GM12874 (cell line): ENCODE measurements at regions not wholly inside any gene's neighbourhood (a gene's known extent, or its start where the extent isn't known, plus 50 kb on each side); places are given as distances from the start of the nearest gene placed in this dataset.

Experiments
- CTCF ChIP-seq: IDR thresholded peaks from 2 replicates; pipeline ENCODE4 v1.5.1; 2011; ENCODE audit warnings: low read depth, mild to moderate bottlenecking, control low read depth, low read length, moderate library complexity; ENCODE audit not compliant: insufficient read depth

DNA sequence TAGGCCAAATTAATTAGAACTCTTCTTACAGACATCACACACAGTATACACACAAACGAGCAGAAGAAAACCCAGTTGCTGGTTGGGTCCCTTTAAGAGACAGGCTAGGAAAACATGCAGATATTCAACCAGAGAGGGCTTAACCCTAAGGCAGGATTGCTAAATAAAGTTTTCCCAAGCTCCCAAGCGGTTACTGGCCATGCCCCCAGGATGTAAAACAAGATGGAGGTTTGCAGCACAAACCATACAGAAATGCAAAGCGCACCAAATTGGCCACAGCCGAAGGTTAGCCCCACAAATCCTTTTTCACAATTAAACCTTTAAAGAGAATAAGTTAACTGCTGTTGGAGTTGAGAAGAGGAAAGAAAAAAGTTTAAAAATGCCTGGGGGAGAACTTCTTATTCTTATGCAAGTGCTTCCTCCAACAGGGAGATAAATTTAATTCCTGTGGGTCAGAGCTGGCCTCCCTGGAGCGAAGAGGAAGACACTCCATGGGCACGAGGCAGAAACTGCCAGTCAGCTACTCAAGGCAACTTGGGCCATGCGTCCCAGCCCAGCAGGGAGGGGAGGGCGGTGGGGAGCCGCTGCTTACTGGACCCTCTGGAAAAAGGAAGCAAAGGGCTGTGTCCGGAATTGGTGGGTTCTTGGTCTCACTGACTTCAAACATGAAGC is 167.6 kb upstream of the ARSJ start:
- no peak for TF ChIP-seq CTCF

- no peak for TF ChIP-seq CTCF
These were observed 176.9 kb upstream of the ARSJ start for GRCh38 chr4:114156371-114156770.

DNA sequence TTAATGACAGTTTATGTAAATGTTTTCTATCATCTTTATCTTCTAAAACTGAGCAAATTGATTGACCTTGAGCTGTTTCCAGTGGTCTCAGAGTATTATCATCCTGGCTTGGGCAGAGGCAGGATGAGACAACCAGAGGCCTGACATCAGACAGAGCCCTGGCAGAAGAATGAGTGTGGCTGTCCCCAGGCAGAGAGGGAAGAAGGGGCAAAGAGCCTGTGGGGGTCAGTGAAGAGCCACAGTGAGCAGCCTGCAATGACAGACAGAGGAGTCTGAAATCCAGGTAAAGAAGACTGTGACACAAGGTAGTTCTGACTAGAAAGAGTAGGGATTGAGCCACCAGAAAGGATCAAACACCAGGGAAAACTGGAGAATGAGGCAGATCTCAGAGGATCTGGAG is 182.4 kb upstream of the ARSJ start:
- no peak for TF ChIP-seq CTCF

DNA sequence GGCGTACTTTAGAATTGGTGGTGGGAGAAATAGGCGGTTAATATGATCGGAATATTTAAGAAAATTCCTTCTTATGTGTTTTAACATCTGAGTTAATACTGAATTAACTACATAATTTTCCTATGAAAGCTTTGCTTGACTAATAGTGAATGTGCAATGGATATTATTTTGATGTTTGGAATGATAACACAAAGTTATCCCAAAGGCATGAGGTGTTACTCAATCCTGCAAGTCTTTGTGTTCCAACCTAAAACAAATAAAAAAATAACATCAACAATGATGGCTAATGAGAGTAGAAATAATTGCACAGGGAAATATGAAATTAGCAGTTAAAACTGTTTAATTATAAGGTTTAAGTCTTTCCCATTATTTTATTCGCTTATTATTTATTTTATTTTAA is 183.6 kb upstream of the ARSJ start:
- TF ChIP-seq CTCF = no peak

DNA sequence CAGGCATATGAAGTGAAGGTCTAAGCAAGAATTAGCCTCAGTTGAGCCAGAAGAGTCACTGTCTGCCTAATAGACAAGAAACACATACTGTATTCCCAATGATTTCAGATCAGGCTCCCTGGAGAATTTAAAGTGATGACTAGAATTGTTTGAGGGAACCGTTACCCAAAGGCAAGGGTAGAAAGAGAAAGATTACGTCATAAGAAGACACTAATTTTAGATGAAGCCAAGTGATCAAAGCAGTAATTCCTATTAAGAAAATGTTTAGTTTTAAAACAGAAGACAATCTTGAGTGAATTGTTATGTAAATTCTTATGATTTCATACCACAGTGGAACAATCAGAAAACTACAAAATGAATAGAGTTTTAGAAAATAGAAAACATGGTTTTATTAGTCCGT is 194.5 kb upstream of the ARSJ start:
- TF ChIP-seq CTCF = no peak

- no peak for TF ChIP-seq CTCF
These were observed 198.2 kb upstream of the ARSJ start for GRCh38 chr4:114177628-114178027.

DNA sequence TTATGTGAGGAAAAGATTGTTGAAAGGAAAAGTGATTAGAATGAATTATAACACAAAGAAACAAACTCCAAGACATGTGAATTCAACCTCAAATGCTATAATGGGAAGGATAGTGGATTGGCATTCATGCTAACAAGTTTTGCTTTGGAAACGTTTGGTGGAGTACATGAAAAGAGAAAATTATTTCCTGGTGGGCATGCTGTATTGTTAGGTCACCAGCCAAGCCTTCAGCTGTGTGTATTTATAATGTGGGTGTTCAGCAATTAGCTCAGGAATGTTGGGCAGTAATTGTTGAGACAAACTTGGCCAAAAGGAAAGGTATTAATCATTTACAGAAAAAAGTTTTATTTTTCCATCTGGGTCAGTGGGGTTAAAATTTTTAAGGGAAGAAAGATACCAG is 198.9 kb upstream of the ARSJ start:
- no peak for TF ChIP-seq CTCF

DNA sequence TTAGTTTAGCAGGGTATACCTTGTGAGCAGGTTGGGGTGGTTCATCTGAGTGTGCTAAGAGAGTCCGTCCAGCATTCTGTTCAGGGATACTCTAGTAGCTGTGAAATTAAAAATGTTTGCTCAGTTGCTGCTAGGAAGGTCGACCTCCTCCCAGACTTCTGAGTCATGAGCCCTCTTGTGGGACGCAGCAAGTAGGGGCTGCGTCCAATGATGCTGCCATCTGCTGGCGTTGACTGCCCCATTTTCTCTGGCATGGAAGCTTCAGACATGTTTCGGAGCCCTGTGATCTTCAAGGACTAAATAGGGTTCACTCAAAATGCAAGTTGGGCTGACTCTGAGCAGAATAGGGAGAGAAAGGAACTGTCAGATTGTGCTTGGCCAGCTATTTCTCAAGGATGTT is 201.0 kb upstream of the ARSJ start:
- TF ChIP-seq CTCF = peak; percentile 49
